A673 (cell line): ENCODE measurements at regions not wholly inside any gene's neighbourhood (a gene's known extent, or its start where the extent isn't known, plus 50 kb on each side); places are given as distances from the start of the nearest gene placed in this dataset.

Experiments
- EZH2 ChIP-seq: fragments of 200-600 bp; sonication (generic); IDR thresholded peaks from 2 replicates; pipeline ENCODE4 v1.6.1; 2017; ENCODE audit warnings: borderline replicate concordance, low read depth, mild to moderate bottlenecking, mixed read lengths, antibody characterized with exemption, low read length; ENCODE audit not compliant: poor library complexity, severe bottlenecking
- TF ChIP-seq, protein P1 (sequence below): fragments of 300-800, 200-600 bp; sonication (generic); conservative IDR thresholded peaks from 2 replicates; pipeline ENCODE4 v1.5.1; 2017; ENCODE audit warnings: low read depth, mild to moderate bottlenecking, antibody characterized with exemption, low read length, moderate library complexity, mixed read lengths

DNA sequence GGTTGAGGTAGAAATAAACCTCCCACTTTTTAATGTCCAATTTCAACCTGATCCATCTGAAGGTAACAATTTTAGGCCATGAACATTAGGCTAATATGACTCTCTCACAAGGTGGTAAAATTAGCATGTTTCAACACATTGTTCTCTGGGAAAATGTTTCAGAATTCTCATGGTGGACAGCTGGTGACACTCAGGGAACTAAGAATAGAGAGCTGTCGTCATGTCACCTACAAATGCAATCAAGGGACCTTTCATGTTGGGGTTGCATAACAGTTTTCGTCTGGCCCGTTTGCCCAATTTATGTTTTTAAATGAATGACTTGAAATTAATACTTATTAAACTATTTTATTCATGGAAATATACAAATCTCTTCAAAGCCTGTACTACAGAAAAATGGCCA, 180.7 kb upstream of the PRICKLE1 start:
- TF ChIP-seq, protein P1, sequence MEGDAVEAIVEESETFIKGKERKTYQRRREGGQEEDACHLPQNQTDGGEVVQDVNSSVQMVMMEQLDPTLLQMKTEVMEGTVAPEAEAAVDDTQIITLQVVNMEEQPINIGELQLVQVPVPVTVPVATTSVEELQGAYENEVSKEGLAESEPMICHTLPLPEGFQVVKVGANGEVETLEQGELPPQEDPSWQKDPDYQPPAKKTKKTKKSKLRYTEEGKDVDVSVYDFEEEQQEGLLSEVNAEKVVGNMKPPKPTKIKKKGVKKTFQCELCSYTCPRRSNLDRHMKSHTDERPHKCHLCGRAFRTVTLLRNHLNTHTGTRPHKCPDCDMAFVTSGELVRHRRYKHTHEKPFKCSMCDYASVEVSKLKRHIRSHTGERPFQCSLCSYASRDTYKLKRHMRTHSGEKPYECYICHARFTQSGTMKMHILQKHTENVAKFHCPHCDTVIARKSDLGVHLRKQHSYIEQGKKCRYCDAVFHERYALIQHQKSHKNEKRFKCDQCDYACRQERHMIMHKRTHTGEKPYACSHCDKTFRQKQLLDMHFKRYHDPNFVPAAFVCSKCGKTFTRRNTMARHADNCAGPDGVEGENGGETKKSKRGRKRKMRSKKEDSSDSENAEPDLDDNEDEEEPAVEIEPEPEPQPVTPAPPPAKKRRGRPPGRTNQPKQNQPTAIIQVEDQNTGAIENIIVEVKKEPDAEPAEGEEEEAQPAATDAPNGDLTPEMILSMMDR: no peak
- no peak for TF ChIP-seq EZH2
